Fibroblast of lung (primary cell): ENCODE measurements at regions not wholly inside any gene's neighbourhood (a gene's known extent, or its start where the extent isn't known, plus 50 kb on each side); places are given as distances from the start of the nearest gene placed in this dataset.

Source experiments
- DNase-seq, 2 donors: peaks; one replicate each; pipeline versions ENCODE4 v3.0.0 to v3.0.0-alpha.2; 2010; ENCODE audit warnings: low read depth in 2 of 2
- H2AFZ ChIP-seq: 2 replicates; pipeline ENCODE4 v1.5.1; 2012; ENCODE audit warnings: low read length, control low read depth, inconsistent platforms
- H3K27ac ChIP-seq: 2 replicates; pipeline ENCODE4 v1.5.1; 2011; ENCODE audit warnings: low read length, control low read depth; ENCODE audit not compliant: insufficient read depth
- H3K27me3 ChIP-seq: 2 replicates; pipeline ENCODE4 v1.5.1; 2011; ENCODE audit warnings: mild to moderate bottlenecking, low read length; ENCODE audit not compliant: control insufficient read depth, insufficient read depth
- H3K36me3 ChIP-seq: 2 replicates; pipeline ENCODE4 v1.5.1; 2011; ENCODE audit warnings: low read length; ENCODE audit not compliant: control insufficient read depth, insufficient read depth
- H3K4me1 ChIP-seq: 2 replicates; pipeline ENCODE4 v1.5.1; 2011; ENCODE audit warnings: low read length; ENCODE audit not compliant: control insufficient read depth, insufficient read depth; ENCODE audit errors: extremely low read depth
- H3K4me2 ChIP-seq: 2 replicates; pipeline ENCODE4 v1.5.1; 2011; ENCODE audit warnings: low read length, control low read depth; ENCODE audit not compliant: insufficient read depth; ENCODE audit errors: extremely low read depth
- H3K4me3 ChIP-seq, 4 experiments: fragments of 200-600 bp in 1 of 4; sonication (generic) in 1 of 4; replicated peaks in 1 of 4; 2 replicates each; pipeline ENCODE4 v1.5.1; 2011 to 2016; ENCODE audit warnings: low read length in 4 of 4, low read depth in 3 of 4, mild to moderate bottlenecking in 3 of 4, control low read depth in 2 of 4, inconsistent platforms in 1 of 4, mixed read lengths in 1 of 4; ENCODE audit not compliant: insufficient read depth in 1 of 4; ENCODE audit errors: control extremely low read depth in 1 of 4
- H3K79me2 ChIP-seq: 2 replicates; pipeline ENCODE4 v1.5.1; 2012; ENCODE audit warnings: mild to moderate bottlenecking, low read length, inconsistent platforms; ENCODE audit not compliant: control insufficient read depth, insufficient read depth
- H3K9ac ChIP-seq: 2 replicates; pipeline ENCODE4 v1.5.1; 2011; ENCODE audit warnings: mild to moderate bottlenecking, low read length, control low read depth; ENCODE audit not compliant: insufficient read depth
- H3K9me3 ChIP-seq: 2 replicates; pipeline ENCODE4 v1.5.1; 2012; ENCODE audit warnings: low read depth, low read length; ENCODE audit not compliant: control insufficient read depth, insufficient read depth
- H4K20me1 ChIP-seq: 2 replicates; pipeline ENCODE4 v1.5.1; 2011; ENCODE audit warnings: low read length; ENCODE audit not compliant: control insufficient read depth, insufficient read depth; ENCODE audit errors: extremely low read depth
- EZH2 ChIP-seq: IDR thresholded peaks from 2 replicates; pipeline ENCODE4 v1.5.1; 2012; ENCODE audit warnings: low read length, control low read depth, mild to moderate bottlenecking; ENCODE audit errors: missing control alignments
- TF ChIP-seq, protein P1 (sequence below), 2 donors: IDR thresholded peaks in 1 of 2; conservative IDR thresholded peaks in 1 of 2; 1 replicate in 1 of 2; 2 replicates in 1 of 2; pipeline ENCODE4 v1.5.1; 2011 to 2012; ENCODE audit warnings: low read length in 2 of 2, control low read depth in 1 of 2, inconsistent platforms in 1 of 2, low read depth in 1 of 2, mild to moderate bottlenecking in 1 of 2

DNA sequence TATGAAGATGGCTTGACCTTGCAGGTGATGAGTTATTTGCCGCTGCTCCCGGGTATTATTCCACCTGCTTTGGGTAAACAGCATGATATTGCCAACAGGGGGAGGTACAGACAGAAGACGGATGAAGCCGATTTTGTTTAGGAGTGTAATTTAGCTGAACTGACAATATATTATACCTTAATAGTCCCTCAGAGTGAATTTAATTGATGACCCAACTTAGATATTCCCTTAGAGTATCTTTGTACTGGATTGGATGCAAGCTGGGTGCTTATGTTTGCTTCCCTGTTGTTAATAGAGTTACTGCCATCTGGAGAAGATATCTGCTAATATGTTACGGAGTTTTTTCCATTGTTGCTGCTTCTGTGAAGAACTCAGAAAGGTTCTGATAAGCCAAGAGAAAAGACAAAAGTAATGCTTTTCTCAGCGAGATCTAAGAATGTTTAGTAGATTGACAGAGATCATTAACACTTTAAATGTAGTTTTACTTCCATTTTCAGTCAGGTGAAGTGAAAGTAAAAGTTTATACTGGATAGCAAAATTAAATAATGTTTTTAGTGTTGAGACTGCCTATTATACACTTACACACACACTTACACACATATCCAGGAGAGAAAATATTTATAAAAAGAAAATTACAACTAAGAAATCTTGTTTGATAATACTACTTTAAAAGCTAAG lies 2220.8 kb upstream of the PCDH20 start:
- no peak overlapping the region for H2AFZ ChIP-seq
- H3K27ac ChIP-seq: no peak overlapping the region
- H3K27me3 ChIP-seq: no peaks in the 10 kb centered on the region
- no peak overlapping the region for H3K9ac ChIP-seq
- H3K79me2 ChIP-seq: no peaks in the 10 kb centered on the region
- DNase-seq: peak in 1 of 2 donors; percentile 14
- no peaks in the 10 kb centered on the region for H3K4me1 ChIP-seq
- no peak overlapping the region for H3K4me2 ChIP-seq
- H3K9me3 ChIP-seq: no peaks in the 10 kb centered on the region
- H4K20me1 ChIP-seq: no peaks in the 10 kb centered on the region
- no peaks in the 10 kb centered on the region for H3K36me3 ChIP-seq
- H3K4me3 ChIP-seq: peak overlapping the region in 1 of 4 experiments; percentile 49
- TF ChIP-seq EZH2: no peak
- TF ChIP-seq, protein P1, sequence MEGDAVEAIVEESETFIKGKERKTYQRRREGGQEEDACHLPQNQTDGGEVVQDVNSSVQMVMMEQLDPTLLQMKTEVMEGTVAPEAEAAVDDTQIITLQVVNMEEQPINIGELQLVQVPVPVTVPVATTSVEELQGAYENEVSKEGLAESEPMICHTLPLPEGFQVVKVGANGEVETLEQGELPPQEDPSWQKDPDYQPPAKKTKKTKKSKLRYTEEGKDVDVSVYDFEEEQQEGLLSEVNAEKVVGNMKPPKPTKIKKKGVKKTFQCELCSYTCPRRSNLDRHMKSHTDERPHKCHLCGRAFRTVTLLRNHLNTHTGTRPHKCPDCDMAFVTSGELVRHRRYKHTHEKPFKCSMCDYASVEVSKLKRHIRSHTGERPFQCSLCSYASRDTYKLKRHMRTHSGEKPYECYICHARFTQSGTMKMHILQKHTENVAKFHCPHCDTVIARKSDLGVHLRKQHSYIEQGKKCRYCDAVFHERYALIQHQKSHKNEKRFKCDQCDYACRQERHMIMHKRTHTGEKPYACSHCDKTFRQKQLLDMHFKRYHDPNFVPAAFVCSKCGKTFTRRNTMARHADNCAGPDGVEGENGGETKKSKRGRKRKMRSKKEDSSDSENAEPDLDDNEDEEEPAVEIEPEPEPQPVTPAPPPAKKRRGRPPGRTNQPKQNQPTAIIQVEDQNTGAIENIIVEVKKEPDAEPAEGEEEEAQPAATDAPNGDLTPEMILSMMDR (conservative IDR thresholded peaks at IDR 0.05 in 1 of 2, IDR thresholded peaks at IDR 0.05 in 1 of 2; ENCODE audit: low read depth in 1 of 2, low read length in 2 of 2): peak in 1 of 2 donors; percentile 23

DNA sequence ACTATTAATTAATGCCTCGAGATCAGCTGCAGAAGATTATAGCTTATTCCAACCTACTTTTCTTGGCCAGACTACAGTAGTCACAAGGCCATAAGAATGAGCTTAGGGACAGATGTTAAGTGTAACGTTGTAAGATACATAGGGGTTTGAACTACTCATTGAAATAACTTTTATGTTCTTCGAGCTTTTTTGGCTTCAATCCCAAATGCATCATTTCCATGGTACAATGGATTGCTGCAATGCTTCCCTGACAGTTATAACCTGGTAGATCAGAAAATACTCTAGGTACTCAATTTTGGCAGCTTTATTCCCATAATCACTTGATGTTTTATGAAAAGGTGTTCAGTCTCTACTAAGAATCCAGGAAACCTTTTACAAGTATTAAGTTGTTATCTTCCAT lies 2216.7 kb upstream of the PCDH20 start:
- Histone ChIP-seq H3K4me1 (no peaks in the 10 kb centered on the region), H3K27ac (no peak overlapping the region), H3K4me3 (no peak overlapping the region), H3K4me2 (no peak overlapping the region), H2AFZ (no peak overlapping the region), H3K79me2 (no peaks in the 10 kb centered on the region), H3K27me3 (no peaks in the 10 kb centered on the region), H3K36me3 (no peaks in the 10 kb centered on the region), H3K9me3 (no peaks in the 10 kb centered on the region), H4K20me1 (no peaks in the 10 kb centered on the region), H3K9ac (no peak overlapping the region)
- DNase-seq: no peak
- TF ChIP-seq, protein P1 (conservative IDR thresholded peaks at IDR 0.05 in 1 of 2, IDR thresholded peaks at IDR 0.05 in 1 of 2; ENCODE audit: low read depth in 1 of 2, low read length in 2 of 2): no peak
- TF ChIP-seq EZH2: no peak

DNA sequence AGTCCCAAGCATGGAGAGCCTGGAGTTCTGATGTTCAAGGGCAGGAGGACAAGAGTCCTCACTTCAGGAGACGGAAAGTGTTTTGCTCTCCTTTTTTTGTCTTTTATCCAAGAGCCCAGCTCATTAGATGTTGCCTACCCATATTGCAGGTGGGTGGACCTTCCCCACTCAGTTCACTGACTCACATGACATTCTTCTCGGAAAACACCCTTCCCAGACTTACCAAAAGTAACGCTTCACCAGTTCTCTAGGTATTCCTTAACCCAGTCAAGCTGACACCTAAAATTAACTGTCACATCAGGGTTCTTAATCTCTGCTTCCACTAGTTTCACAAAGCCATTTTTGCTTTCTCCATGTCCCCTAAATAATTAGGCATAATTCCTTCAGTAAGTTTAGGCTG lies 2215.4 kb upstream of the PCDH20 start:
- no peaks in the 10 kb centered on the region for H3K36me3 ChIP-seq
- H3K27ac ChIP-seq: no peak overlapping the region
- H3K4me1 ChIP-seq: no peaks in the 10 kb centered on the region
- no peak overlapping the region for H3K9ac ChIP-seq
- H3K27me3 ChIP-seq: no peaks in the 10 kb centered on the region
- TF ChIP-seq EZH2: no peak
- TF ChIP-seq, protein P1 (conservative IDR thresholded peaks at IDR 0.05 in 1 of 2, IDR thresholded peaks at IDR 0.05 in 1 of 2; ENCODE audit: low read depth in 1 of 2, low read length in 2 of 2): no peak
- no peak overlapping the region for H3K4me2 ChIP-seq
- H4K20me1 ChIP-seq: no peaks in the 10 kb centered on the region
- H3K9me3 ChIP-seq: no peaks in the 10 kb centered on the region
- H2AFZ ChIP-seq: no peak overlapping the region
- H3K4me3 ChIP-seq: no peak overlapping the region
- no peaks in the 10 kb centered on the region for H3K79me2 ChIP-seq
- no peak for DNase-seq
